Upper lobe of left lung (tissue), 4 donors: ENCODE measurements at regions not wholly inside any gene's neighbourhood (a gene's known extent, or its start where the extent isn't known, plus 50 kb on each side); places are given as distances from the start of the nearest gene placed in this dataset.

ENCODE experiments used
- EP300 ChIP-seq, 4 donors: sonication (generic); formaldehyde crosslinking; IDR thresholded peaks; one replicate each; pipeline ENCODE4 v1.5.1; 2017; ENCODE audit warnings: antibody characterized with exemption in 4 of 4, control low read depth in 2 of 4
- POLR2A ChIP-seq, 4 donors: fragments of 450-650 bp; IDR thresholded peaks; one replicate each; pipeline ENCODE4 v1.5.1; 2016 to 2017; ENCODE audit warnings: antibody characterized with exemption in 4 of 4, mild to moderate bottlenecking in 2 of 4
- TF ChIP-seq, protein P1 (sequence below), 6 experiments: fragments of 450-650 bp in 4 of 6; fragments of 200-600 bp in 2 of 6; sonication (generic) in 2 of 6; IDR thresholded peaks; one replicate each; pipeline ENCODE4 v1.5.1; 2016 to 2019; ENCODE audit warnings: antibody characterized with exemption in 6 of 6

DNA sequence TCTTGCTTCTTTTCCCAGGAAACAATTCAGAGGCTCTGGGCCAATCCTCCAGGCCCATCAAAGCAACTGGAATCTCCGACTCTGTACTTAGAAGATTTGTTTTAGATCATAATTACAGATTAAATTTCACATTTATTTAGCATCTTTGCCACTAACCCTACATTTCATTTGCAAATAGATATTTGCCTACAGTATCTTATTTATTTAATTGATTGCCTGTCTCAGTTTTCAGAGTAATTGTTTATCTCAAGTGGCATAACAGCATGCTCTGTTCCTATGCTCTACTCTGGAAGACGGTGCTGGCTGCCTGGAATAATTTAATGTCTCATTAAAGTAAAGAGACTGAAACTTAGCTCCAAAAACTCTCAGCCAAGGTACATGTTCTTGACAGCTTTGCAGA, 213.4 kb downstream of the HNMT start:
- TF ChIP-seq POLR2A (IDR thresholded peaks at IDR 0.05) (no peak), EP300 (IDR thresholded peaks at IDR 0.05) (no peak)
- TF ChIP-seq, protein P1, sequence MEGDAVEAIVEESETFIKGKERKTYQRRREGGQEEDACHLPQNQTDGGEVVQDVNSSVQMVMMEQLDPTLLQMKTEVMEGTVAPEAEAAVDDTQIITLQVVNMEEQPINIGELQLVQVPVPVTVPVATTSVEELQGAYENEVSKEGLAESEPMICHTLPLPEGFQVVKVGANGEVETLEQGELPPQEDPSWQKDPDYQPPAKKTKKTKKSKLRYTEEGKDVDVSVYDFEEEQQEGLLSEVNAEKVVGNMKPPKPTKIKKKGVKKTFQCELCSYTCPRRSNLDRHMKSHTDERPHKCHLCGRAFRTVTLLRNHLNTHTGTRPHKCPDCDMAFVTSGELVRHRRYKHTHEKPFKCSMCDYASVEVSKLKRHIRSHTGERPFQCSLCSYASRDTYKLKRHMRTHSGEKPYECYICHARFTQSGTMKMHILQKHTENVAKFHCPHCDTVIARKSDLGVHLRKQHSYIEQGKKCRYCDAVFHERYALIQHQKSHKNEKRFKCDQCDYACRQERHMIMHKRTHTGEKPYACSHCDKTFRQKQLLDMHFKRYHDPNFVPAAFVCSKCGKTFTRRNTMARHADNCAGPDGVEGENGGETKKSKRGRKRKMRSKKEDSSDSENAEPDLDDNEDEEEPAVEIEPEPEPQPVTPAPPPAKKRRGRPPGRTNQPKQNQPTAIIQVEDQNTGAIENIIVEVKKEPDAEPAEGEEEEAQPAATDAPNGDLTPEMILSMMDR (IDR thresholded peaks at IDR 0.05) = no peak
